ENCODE measurements at regions not wholly inside any gene's neighbourhood (a gene's known extent, or its start where the extent isn't known, plus 50 kb on each side); places are given as distances from the start of the nearest gene placed in this dataset.

DNA sequence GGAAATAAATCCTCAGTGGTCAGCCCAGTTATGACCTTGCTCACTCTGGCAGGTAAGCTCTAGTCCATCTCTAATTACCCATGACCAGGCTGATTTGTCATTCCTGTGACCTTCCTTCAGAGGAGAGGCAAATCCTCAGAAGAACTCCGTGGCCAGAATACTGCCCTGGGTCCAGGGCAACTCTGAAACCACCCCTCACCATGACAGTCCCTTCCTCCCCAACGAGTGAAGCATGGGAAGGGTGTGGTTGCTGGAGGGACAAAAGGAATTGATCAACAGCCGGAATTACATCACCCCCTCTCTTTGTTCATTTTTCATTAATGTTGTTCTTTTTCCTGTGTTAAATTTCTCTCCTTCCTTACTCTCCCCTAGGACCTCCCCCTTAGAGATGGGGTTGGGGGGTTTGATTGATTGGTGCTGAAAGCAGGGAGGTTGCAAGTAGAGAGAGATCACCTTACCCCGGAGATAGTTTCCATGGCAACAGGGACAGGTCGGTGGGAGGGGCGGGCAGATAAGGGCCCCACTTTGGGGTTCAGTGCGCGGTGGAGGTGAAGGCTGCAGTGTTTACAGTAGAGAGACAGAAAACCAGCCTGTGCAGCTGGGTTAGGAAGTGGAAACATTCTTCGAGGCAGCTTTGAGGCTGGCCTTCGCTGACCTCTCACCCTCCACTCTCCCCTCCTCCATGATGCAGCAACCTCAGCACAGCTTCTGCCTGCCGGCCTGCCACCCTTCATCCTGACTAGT lies 647.4 kb downstream of the BCOR start:
- H3K4me1 ChIP-seq (ENCODE audit: control insufficient read depth in 3 of 3, insufficient read depth in 3 of 3, low read length in 3 of 3) = no peaks in the 10 kb centered on the region
- H3K36me3 ChIP-seq (ENCODE audit: control insufficient read depth in 3 of 3, insufficient read depth in 3 of 3, low read length in 3 of 3) = no peaks in the 10 kb centered on the region
- H3K9ac ChIP-seq (ENCODE audit: low read depth in 1 of 3, low read length in 3 of 3) = no peak overlapping the region
- H3K27ac ChIP-seq (ENCODE audit: low read depth, low read length) = no peak overlapping the region
- no peaks in the 10 kb centered on the region for H3K9me3 ChIP-seq (ENCODE audit: control insufficient read depth in 3 of 3, low read length in 3 of 3)
- peaks cover 0 to 1% (median 0%) of the 10 kb centered on the region in 3 donors for H3K27me3 ChIP-seq (ENCODE audit: control insufficient read depth in 3 of 3, insufficient read depth in 3 of 3, low read length in 3 of 3)
- no peak overlapping the region for H3K4me3 ChIP-seq (ENCODE audit: low read length in 3 of 3)

DNA sequence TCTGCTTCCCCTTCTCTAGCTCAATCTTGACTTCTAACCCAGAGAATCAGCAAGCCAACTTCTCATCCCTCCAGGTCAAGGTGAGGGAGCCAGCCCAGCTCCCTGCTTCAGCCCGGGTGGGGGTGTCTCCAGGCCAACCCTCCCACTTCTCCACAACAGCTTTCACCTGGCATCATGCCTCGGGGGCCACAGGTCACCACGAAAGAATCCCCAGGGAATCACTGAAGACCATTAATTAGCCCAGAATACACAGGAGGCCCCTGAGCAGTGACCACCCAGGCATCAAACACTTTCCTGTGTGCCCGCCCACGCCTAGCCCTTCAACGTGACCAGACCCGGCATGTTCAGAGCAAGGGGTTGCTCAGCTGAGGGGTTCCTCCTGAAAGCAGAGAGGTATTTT lies 646.7 kb downstream of the BCOR start:
- Histone ChIP-seq H3K9ac (ENCODE audit: low read depth in 1 of 3, low read length in 3 of 3) (no peak overlapping the region), H3K9me3 (ENCODE audit: control insufficient read depth in 3 of 3, low read length in 3 of 3) (no peaks in the 10 kb centered on the region), H3K27ac (ENCODE audit: low read depth, low read length) (no peak overlapping the region), H3K36me3 (ENCODE audit: control insufficient read depth in 3 of 3, insufficient read depth in 3 of 3, low read length in 3 of 3) (no peaks in the 10 kb centered on the region), H3K27me3 (ENCODE audit: control insufficient read depth in 3 of 3, insufficient read depth in 3 of 3, low read length in 3 of 3) (peaks cover 0 to 3% (median 0%) of the 10 kb centered on the region in 3 donors), H3K4me1 (ENCODE audit: control insufficient read depth in 3 of 3, insufficient read depth in 3 of 3, low read length in 3 of 3) (no peaks in the 10 kb centered on the region), H3K4me3 (ENCODE audit: low read length in 3 of 3) (no peak overlapping the region)

- H3K4me1 ChIP-seq (ENCODE audit: control insufficient read depth in 3 of 3, insufficient read depth in 3 of 3, low read length in 3 of 3) = no peaks in the 10 kb centered on the region
- peaks cover 0 to 3% (median 0%) of the 10 kb centered on the region in 3 donors for H3K27me3 ChIP-seq (ENCODE audit: control insufficient read depth in 3 of 3, insufficient read depth in 3 of 3, low read length in 3 of 3)
- no peak overlapping the region for H3K9ac ChIP-seq (ENCODE audit: low read depth in 1 of 3, low read length in 3 of 3)
- H3K36me3 ChIP-seq (ENCODE audit: control insufficient read depth in 3 of 3, insufficient read depth in 3 of 3, low read length in 3 of 3) = no peaks in the 10 kb centered on the region
- no peak overlapping the region for H3K4me3 ChIP-seq (ENCODE audit: low read length in 3 of 3)
- H3K9me3 ChIP-seq (ENCODE audit: control insufficient read depth in 3 of 3, low read length in 3 of 3) = no peaks in the 10 kb centered on the region
- H3K27ac ChIP-seq (ENCODE audit: low read depth, low read length) = no peak overlapping the region
Observed at GRCh38 chrX:39452401-39452800, 645.4 kb downstream of the BCOR start.

DNA sequence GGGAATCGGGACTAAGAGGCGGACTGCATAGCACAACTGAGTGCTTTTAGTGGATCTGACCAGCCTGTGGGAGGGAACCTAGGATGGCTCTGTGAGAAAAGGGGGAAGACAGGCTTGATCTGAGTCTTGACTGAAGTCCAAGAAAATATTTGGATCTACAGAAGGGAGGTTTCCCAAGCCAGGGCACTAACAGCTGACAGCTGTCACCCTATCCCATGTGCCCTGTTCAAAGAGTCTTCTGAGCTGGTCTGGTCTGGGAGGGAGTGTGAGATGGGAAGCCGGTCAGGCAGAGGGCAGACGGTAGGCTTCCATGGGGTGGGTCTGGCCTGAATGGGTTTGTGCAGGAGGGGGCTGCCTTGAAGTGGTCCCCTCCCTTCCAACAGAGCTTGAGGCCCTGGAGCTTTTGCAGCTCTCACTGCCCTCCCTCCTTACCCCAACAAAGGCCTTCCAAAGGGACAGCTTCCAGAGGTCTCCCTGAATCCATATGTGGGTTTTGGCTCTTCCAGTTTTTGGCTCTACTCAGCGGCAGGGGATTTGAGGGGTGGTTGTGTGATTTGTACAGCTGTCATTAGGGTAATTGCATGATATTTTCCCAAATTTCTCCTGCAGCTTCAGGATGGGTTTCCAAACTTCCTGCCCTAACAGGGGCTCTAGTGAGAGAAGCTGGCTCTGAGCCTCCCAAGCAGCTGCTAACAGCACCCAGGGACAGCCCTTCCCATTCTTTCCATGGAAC lies 643.7 kb downstream of the BCOR start:
- Histone ChIP-seq H3K27me3 (ENCODE audit: control insufficient read depth in 3 of 3, insufficient read depth in 3 of 3, low read length in 3 of 3) (peaks cover 0 to 3% (median 0%) of the 10 kb centered on the region in 3 donors), H3K9me3 (ENCODE audit: control insufficient read depth in 3 of 3, low read length in 3 of 3) (no peaks in the 10 kb centered on the region), H3K9ac (ENCODE audit: low read depth in 1 of 3, low read length in 3 of 3) (no peak overlapping the region), H3K4me1 (ENCODE audit: control insufficient read depth in 3 of 3, insufficient read depth in 3 of 3, low read length in 3 of 3) (no peaks in the 10 kb centered on the region), H3K27ac (ENCODE audit: low read depth, low read length) (no peak overlapping the region), H3K36me3 (ENCODE audit: control insufficient read depth in 3 of 3, insufficient read depth in 3 of 3, low read length in 3 of 3) (no peaks in the 10 kb centered on the region), H3K4me3 (ENCODE audit: low read length in 3 of 3) (no peak overlapping the region)

DNA sequence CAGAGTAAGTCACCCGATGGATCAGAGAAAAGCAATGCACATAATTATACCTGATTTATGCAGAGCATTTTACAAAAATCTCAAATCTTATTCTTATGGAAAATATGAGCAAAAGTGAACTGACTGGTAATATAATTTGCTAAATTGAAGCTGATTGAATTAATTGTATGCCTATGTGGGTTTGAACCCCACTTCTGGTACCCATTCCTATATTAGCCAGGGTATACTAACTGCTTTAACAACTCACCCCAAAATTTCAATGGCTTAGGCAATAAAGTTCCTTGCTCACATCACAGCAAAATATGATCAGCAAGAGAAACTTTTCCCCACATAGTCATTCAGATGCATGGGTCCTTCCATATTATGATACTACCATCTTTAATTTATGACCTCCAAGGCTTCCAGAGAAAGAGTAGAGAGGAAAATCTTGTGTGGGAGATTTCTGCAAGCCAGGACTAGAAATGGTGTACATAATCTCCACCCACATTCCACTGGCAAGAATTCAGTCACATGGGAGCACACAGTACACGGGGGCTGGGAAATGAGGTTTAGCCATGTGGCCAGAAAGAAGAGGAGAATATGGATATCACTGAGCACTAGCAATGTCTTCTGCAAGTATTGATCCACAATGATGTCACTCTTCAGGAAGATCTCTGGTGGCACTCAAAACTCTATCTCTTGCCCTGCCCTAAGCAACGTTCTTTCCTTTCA lies 640.7 kb downstream of the BCOR start:
- Histone ChIP-seq H3K4me1 (ENCODE audit: control insufficient read depth in 3 of 3, insufficient read depth in 3 of 3, low read length in 3 of 3) (no peaks in the 10 kb centered on the region), H3K27ac (ENCODE audit: low read depth, low read length) (no peak overlapping the region), H3K36me3 (ENCODE audit: control insufficient read depth in 3 of 3, insufficient read depth in 3 of 3, low read length in 3 of 3) (no peaks in the 10 kb centered on the region), H3K4me3 (ENCODE audit: low read length in 3 of 3) (no peak overlapping the region), H3K27me3 (ENCODE audit: control insufficient read depth in 3 of 3, insufficient read depth in 3 of 3, low read length in 3 of 3) (peaks cover 0 to 3% (median 0%) of the 10 kb centered on the region in 3 donors), H3K9ac (ENCODE audit: low read depth in 1 of 3, low read length in 3 of 3) (no peak overlapping the region), H3K9me3 (ENCODE audit: control insufficient read depth in 3 of 3, low read length in 3 of 3) (no peaks in the 10 kb centered on the region)

- Histone ChIP-seq H3K9me3 (ENCODE audit: control insufficient read depth in 3 of 3, low read length in 3 of 3) (no peaks in the 10 kb centered on the region), H3K27me3 (ENCODE audit: control insufficient read depth in 3 of 3, insufficient read depth in 3 of 3, low read length in 3 of 3) (peaks cover 0 to 3% (median 0%) of the 10 kb centered on the region in 3 donors), H3K4me1 (ENCODE audit: control insufficient read depth in 3 of 3, insufficient read depth in 3 of 3, low read length in 3 of 3) (no peaks in the 10 kb centered on the region), H3K4me3 (ENCODE audit: low read length in 3 of 3) (no peak overlapping the region), H3K36me3 (ENCODE audit: control insufficient read depth in 3 of 3, insufficient read depth in 3 of 3, low read length in 3 of 3) (no peaks in the 10 kb centered on the region), H3K9ac (ENCODE audit: low read depth in 1 of 3, low read length in 3 of 3) (no peak overlapping the region), H3K27ac (ENCODE audit: low read depth, low read length) (no peak overlapping the region)
Observed at GRCh38 chrX:39458779-39459178, 639.0 kb downstream of the BCOR start.

DNA sequence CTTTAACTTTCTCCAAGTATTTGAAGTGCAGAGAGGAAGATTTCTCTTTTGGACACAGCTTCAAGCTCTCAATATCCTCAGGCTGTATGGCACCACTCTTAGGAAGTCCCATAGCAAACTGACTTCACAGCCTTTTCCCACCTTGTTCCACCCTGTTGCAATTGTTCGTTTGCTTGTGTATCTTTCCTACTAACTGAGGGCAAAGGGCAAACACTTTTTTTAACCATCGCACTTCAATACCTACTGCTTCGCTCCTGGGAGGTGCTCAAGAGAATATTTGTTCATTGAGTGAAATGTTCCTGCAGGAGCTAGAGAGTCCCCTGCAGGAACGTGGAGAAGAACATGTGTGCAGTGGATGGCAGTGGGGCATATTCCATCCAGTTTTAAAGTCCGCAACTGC lies 638.6 kb downstream of the BCOR start:
- no peaks in the 10 kb centered on the region for H3K9me3 ChIP-seq (ENCODE audit: control insufficient read depth in 3 of 3, low read length in 3 of 3)
- no peak overlapping the region for H3K4me3 ChIP-seq (ENCODE audit: low read length in 3 of 3)
- no peak overlapping the region for H3K27ac ChIP-seq (ENCODE audit: low read depth, low read length)
- H3K9ac ChIP-seq (ENCODE audit: low read depth in 1 of 3, low read length in 3 of 3) = no peak overlapping the region
- H3K36me3 ChIP-seq (ENCODE audit: control insufficient read depth in 3 of 3, insufficient read depth in 3 of 3, low read length in 3 of 3) = no peaks in the 10 kb centered on the region
- H3K4me1 ChIP-seq (ENCODE audit: control insufficient read depth in 3 of 3, insufficient read depth in 3 of 3, low read length in 3 of 3) = no peaks in the 10 kb centered on the region
- peaks cover 0 to 3% (median 0%) of the 10 kb centered on the region in 3 donors for H3K27me3 ChIP-seq (ENCODE audit: control insufficient read depth in 3 of 3, insufficient read depth in 3 of 3, low read length in 3 of 3)

DNA sequence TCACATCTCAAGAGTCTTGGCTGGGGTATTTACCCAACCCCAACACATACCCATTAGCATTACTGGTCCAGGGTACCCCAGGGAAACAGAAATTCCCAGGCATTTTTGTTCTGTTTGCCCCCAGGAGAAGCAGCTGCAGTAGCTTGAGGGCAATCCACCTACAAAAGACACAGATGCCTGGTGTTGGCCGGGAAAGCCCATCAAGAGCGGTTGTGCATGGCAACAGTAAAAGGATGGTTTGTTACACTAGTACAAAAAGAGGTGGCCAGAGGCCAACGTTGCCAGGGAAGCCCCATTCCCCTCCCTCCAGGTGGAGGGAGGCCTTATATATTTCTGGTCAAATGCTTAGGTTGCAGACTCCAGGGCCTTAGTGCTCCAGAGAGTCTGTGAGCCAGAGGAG lies 637.8 kb downstream of the BCOR start:
- peaks cover 0 to 3% (median 0%) of the 10 kb centered on the region in 3 donors for H3K27me3 ChIP-seq (ENCODE audit: control insufficient read depth in 3 of 3, insufficient read depth in 3 of 3, low read length in 3 of 3)
- no peak overlapping the region for H3K9ac ChIP-seq (ENCODE audit: low read depth in 1 of 3, low read length in 3 of 3)
- H3K4me3 ChIP-seq (ENCODE audit: low read length in 3 of 3) = no peak overlapping the region
- H3K9me3 ChIP-seq (ENCODE audit: control insufficient read depth in 3 of 3, low read length in 3 of 3) = no peaks in the 10 kb centered on the region
- no peak overlapping the region for H3K27ac ChIP-seq (ENCODE audit: low read depth, low read length)
- H3K36me3 ChIP-seq (ENCODE audit: control insufficient read depth in 3 of 3, insufficient read depth in 3 of 3, low read length in 3 of 3) = no peaks in the 10 kb centered on the region
- H3K4me1 ChIP-seq (ENCODE audit: control insufficient read depth in 3 of 3, insufficient read depth in 3 of 3, low read length in 3 of 3) = no peaks in the 10 kb centered on the region

- Histone ChIP-seq H3K4me1 (ENCODE audit: control insufficient read depth in 3 of 3, insufficient read depth in 3 of 3, low read length in 3 of 3) (no peaks in the 10 kb centered on the region), H3K4me3 (ENCODE audit: low read length in 3 of 3) (no peak overlapping the region), H3K27ac (ENCODE audit: low read depth, low read length) (no peak overlapping the region), H3K9me3 (ENCODE audit: control insufficient read depth in 3 of 3, low read length in 3 of 3) (no peaks in the 10 kb centered on the region), H3K27me3 (ENCODE audit: control insufficient read depth in 3 of 3, insufficient read depth in 3 of 3, low read length in 3 of 3) (peaks cover 0 to under 1% (median 0%) of the 10 kb centered on the region in 3 donors), H3K36me3 (ENCODE audit: control insufficient read depth in 3 of 3, insufficient read depth in 3 of 3, low read length in 3 of 3) (no peaks in the 10 kb centered on the region), H3K9ac (ENCODE audit: low read depth in 1 of 3, low read length in 3 of 3) (no peak overlapping the region)
Observed at GRCh38 chrX:39460499-39460898, 637.3 kb downstream of the BCOR start.

- Histone ChIP-seq H3K4me1 (ENCODE audit: control insufficient read depth in 3 of 3, insufficient read depth in 3 of 3, low read length in 3 of 3) (no peaks in the 10 kb centered on the region), H3K9ac (ENCODE audit: low read depth in 1 of 3, low read length in 3 of 3) (no peak overlapping the region), H3K27ac (ENCODE audit: low read depth, low read length) (no peak overlapping the region), H3K9me3 (ENCODE audit: control insufficient read depth in 3 of 3, low read length in 3 of 3) (no peaks in the 10 kb centered on the region), H3K36me3 (ENCODE audit: control insufficient read depth in 3 of 3, insufficient read depth in 3 of 3, low read length in 3 of 3) (no peaks in the 10 kb centered on the region), H3K27me3 (ENCODE audit: control insufficient read depth in 3 of 3, insufficient read depth in 3 of 3, low read length in 3 of 3) (no peaks in the 10 kb centered on the region), H3K4me3 (ENCODE audit: low read length in 3 of 3) (no peak overlapping the region)
Observed at GRCh38 chrX:39462835-39463234, 634.9 kb downstream of the BCOR start.

Data from skeletal muscle tissue (tissue), 3 donors.